ENCODE measurements at regions not wholly inside any gene's neighbourhood (a gene's known extent, or its start where the extent isn't known, plus 50 kb on each side); places are given as distances from the start of the nearest gene placed in this dataset.

- H3K27ac Mint-ChIP-seq: no peak overlapping the region
- DNase-seq (ENCODE audit: low spot score in 2 of 2): no peak
- peaks cover 23% of the 10 kb centered on the region in 2 donors for H3K9me3 Mint-ChIP-seq
- H3K36me3 Mint-ChIP-seq: peaks cover 0 to 5% of the 10 kb centered on the region in 2 donors
- no peak for ATAC-seq
Measured at GRCh38 chr2:82139979-82140611, 1835.5 kb upstream of the LRRTM1 start.

GRCh38 chr2:82137441-82137840, 1832.9 kb upstream of the LRRTM1 start:
- H3K27ac Mint-ChIP-seq: no peak overlapping the region
- ATAC-seq: no peak
- H3K36me3 Mint-ChIP-seq: peaks cover 0 to 5% of the 10 kb centered on the region in 2 donors
- DNase-seq (ENCODE audit: low spot score in 2 of 2): no peak
- peaks cover 16% of the 10 kb centered on the region in 2 donors for H3K9me3 Mint-ChIP-seq

GRCh38 chr2:82128051-82128450, 1823.5 kb upstream of the LRRTM1 start:
- ATAC-seq (no peak), DNase-seq (ENCODE audit: low spot score in 2 of 2) (no peak)
- Mint-ChIP-seq H3K27ac (no peak overlapping the region), H3K9me3 (peaks cover 6 to 10% of the 10 kb centered on the region in 2 donors), H3K36me3 (peaks cover 0 to 10% of the 10 kb centered on the region in 2 donors)

- H3K27ac Mint-ChIP-seq: peak overlapping the region in 1 of 2 donors; percentile 39
- DNase-seq (ENCODE audit: low spot score in 2 of 2) (no peak), ATAC-seq (no peak)
- peaks cover 0 to 5% of the 10 kb centered on the region in 2 donors for H3K36me3 Mint-ChIP-seq
- H3K9me3 Mint-ChIP-seq: peaks cover 4 to 9% of the 10 kb centered on the region in 2 donors
Measured at GRCh38 chr2:82124629-82125028, 1820.1 kb upstream of the LRRTM1 start.

- peaks cover 0 to 5% of the 10 kb centered on the region in 2 donors for H3K36me3 Mint-ChIP-seq
- DNase-seq (ENCODE audit: low spot score in 2 of 2): no peak
- peaks cover 5 to 9% of the 10 kb centered on the region in 2 donors for H3K9me3 Mint-ChIP-seq
- H3K27ac Mint-ChIP-seq: no peak overlapping the region
- no peak for ATAC-seq
Measured at GRCh38 chr2:82120654-82121053, 1816.1 kb upstream of the LRRTM1 start.

GRCh38 chr2:82120115-82120514, 1815.6 kb upstream of the LRRTM1 start:
- Mint-ChIP-seq H3K27ac (no peak overlapping the region), H3K36me3 (peaks cover 0 to 5% of the 10 kb centered on the region in 2 donors), H3K9me3 (peaks cover 9% of the 10 kb centered on the region in 2 donors)
- ATAC-seq (no peak), DNase-seq (ENCODE audit: low spot score in 2 of 2) (no peak)

- Mint-ChIP-seq H3K9me3 (peaks cover 9 to 18% of the 10 kb centered on the region in 2 donors), H3K27ac (no peak overlapping the region), H3K36me3 (peaks cover 0 to 6% of the 10 kb centered on the region in 2 donors)
- DNase-seq (ENCODE audit: low spot score in 2 of 2) (no peak), ATAC-seq (no peak)
Measured at GRCh38 chr2:82109418-82109817, 1804.9 kb upstream of the LRRTM1 start.

GRCh38 chr2:82098617-82099016, 1794.1 kb upstream of the LRRTM1 start:
- Mint-ChIP-seq H3K36me3 (no peaks in the 10 kb centered on the region), H3K9me3 (peaks cover 4% of the 10 kb centered on the region in 2 donors), H3K27ac (no peak overlapping the region)
- DNase-seq (ENCODE audit: low spot score in 2 of 2) (no peak), ATAC-seq (no peak)

GRCh38 chr2:82089518-82089917, 1785.0 kb upstream of the LRRTM1 start:
- Mint-ChIP-seq H3K36me3 (no peaks in the 10 kb centered on the region), H3K9me3 (peaks cover 15 to 31% of the 10 kb centered on the region in 2 donors), H3K27ac (no peak overlapping the region)
- ATAC-seq (no peak), DNase-seq (ENCODE audit: low spot score in 2 of 2) (no peak)

- DNase-seq (ENCODE audit: low spot score in 2 of 2): no peak
- ATAC-seq: no peak
- no peaks in the 10 kb centered on the region for H3K36me3 Mint-ChIP-seq
- no peak overlapping the region for H3K27ac Mint-ChIP-seq
- H3K9me3 Mint-ChIP-seq: peaks cover 18 to 25% of the 10 kb centered on the region in 2 donors
Measured at GRCh38 chr2:82084679-82085392, 1780.3 kb upstream of the LRRTM1 start.

- Mint-ChIP-seq H3K36me3 (no peaks in the 10 kb centered on the region), H3K27ac (no peak overlapping the region), H3K9me3 (peaks cover 0 to under 1% of the 10 kb centered on the region in 2 donors)
- DNase-seq (ENCODE audit: low spot score in 2 of 2) (no peak), ATAC-seq (no peak)
Measured at GRCh38 chr2:82075875-82076274, 1771.3 kb upstream of the LRRTM1 start.

GRCh38 chr2:82062463-82062862, 1757.9 kb upstream of the LRRTM1 start:
- DNase-seq (ENCODE audit: low spot score in 2 of 2) (no peak), ATAC-seq (no peak)
- no peaks in the 10 kb centered on the region for H3K36me3 Mint-ChIP-seq
- peaks cover 0 to 9% of the 10 kb centered on the region in 2 donors for H3K9me3 Mint-ChIP-seq
- no peak overlapping the region for H3K27ac Mint-ChIP-seq

GRCh38 chr2:82055846-82056245, 1751.3 kb upstream of the LRRTM1 start:
- DNase-seq (ENCODE audit: low spot score in 2 of 2) (no peak), ATAC-seq (no peak)
- Mint-ChIP-seq H3K9me3 (peaks cover 8 to 18% of the 10 kb centered on the region in 2 donors), H3K27ac (no peak overlapping the region), H3K36me3 (peaks cover 0 to 5% of the 10 kb centered on the region in 2 donors)

GRCh38 chr2:82043867-82044266, 1739.3 kb upstream of the LRRTM1 start:
- no peak for ATAC-seq
- no peak overlapping the region for H3K27ac Mint-ChIP-seq

GRCh38 chr2:82027921-82028615, 1723.5 kb upstream of the LRRTM1 start:
- Mint-ChIP-seq H3K36me3 (peaks cover 0 to 10% of the 10 kb centered on the region in 2 donors), H3K9me3 (peaks cover 17 to 18% of the 10 kb centered on the region in 2 donors), H3K27ac (no peak overlapping the region)
- no peak for ATAC-seq
- no peak for DNase-seq (ENCODE audit: low spot score in 2 of 2)

More at GRCh38 chr2:82043867-82044266, 1739.3 kb upstream of the LRRTM1 start:
- Mint-ChIP-seq H3K9me3 (peaks cover 7 to 23% of the 10 kb centered on the region in 2 donors), H3K36me3 (peaks cover 0 to 14% of the 10 kb centered on the region in 2 donors)
- no peak for DNase-seq (ENCODE audit: low spot score in 2 of 2)

GRCh38 chr2:82023710-82024109, 1719.2 kb upstream of the LRRTM1 start:
- H3K27ac Mint-ChIP-seq: no peak overlapping the region
- H3K36me3 Mint-ChIP-seq: peaks cover 0 to 15% of the 10 kb centered on the region in 2 donors
- DNase-seq (ENCODE audit: low spot score in 2 of 2) (no peak), ATAC-seq (no peak)
- H3K9me3 Mint-ChIP-seq: peaks cover 0 to 11% of the 10 kb centered on the region in 2 donors

GRCh38 chr2:82013641-82014040, 1709.1 kb upstream of the LRRTM1 start:
- ATAC-seq: no peak
- DNase-seq (ENCODE audit: low spot score in 2 of 2): no peak
- Mint-ChIP-seq H3K27ac (no peak overlapping the region), H3K36me3 (no peaks in the 10 kb centered on the region), H3K9me3 (peaks cover 7 to 9% of the 10 kb centered on the region in 2 donors)

All from activated naive CD4-positive, alpha-beta T cell treated with anti-CD3 and anti-CD28 coated beads, Interleukin-2, amount 50 U/mL, for 72 hours (primary cell).